ENCODE measurements at regions not wholly inside any gene's neighbourhood (a gene's known extent, or its start where the extent isn't known, plus 50 kb on each side); places are given as distances from the start of the nearest gene placed in this dataset.

DNA sequence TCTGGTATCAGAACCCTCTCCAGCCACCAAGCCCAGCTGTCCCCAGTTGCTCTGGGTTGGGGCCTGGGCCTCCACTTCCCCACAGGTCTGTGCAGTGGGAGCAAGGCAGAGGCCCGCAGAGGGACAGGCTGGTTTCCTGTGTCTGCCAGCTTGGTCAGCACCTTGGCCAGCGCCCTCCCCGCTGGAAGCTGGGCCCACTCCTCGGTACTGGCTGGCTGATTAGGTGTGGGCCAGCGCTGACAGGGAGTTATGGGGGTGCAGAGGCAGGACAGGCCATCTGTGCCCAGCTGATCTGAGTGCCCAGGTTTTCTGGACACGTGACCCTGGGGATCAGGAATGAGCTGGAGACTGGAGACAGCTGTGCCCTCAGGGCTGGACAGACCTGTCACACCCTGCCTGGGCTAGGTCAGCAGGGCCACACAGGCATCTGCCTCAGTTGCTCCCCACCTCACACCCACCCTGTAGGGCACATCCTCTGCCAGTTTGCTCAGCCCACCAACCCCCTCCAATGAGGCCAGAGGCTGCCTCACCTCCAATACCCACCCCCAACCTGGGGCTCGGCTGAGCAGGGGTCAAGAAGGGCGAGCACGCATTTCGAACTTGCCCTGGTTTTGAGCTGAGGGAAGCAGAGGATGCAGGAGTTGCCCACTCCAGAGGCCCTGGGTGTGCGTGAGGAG lies 175.3 kb downstream of the IGLL1 start (continued):
- TF ChIP-seq ELF1 (CRISPR knock-in tag; IDR thresholded peaks at IDR 0.05) (0 out of 2 replicates have a peak, but pooled peaks have one; percentile 32), ZNF17 (CRISPR knock-in tag; IDR thresholded peaks at IDR 0.05) (no peak), ZMYM2 (CRISPR knock-in tag; IDR thresholded peaks at IDR 0.05) (no peak), ZNF660 (CRISPR knock-in tag; IDR thresholded peaks at IDR 0.05; ENCODE audit: borderline replicate concordance, low read depth) (no peak), ZFP41 (CRISPR knock-in tag; IDR thresholded peaks at IDR 0.05; ENCODE audit: borderline replicate concordance) (no peak), ZBTB8A (CRISPR knock-in tag; IDR thresholded peaks at IDR 0.05; ENCODE audit: borderline replicate concordance, low read depth) (no peak), SALL2 (CRISPR knock-in tag; IDR thresholded peaks at IDR 0.05) (no peak), RCOR2 (CRISPR knock-in tag; IDR thresholded peaks at IDR 0.05) (no peak), KDM5B (CRISPR knock-in tag; IDR thresholded peaks at IDR 0.05; ENCODE audit: borderline replicate concordance) (peak; percentile 41; the same call in 1 of the 2 replicates), ZNF205 (CRISPR knock-in tag; IDR thresholded peaks at IDR 0.05) (peak; percentile 73; the same call in 1 of the 2 replicates), PHB2 (IDR thresholded peaks at IDR 0.05; ENCODE audit: partially characterized antibody) (no peak), PPARG (CRISPR knock-in tag; conservative IDR thresholded peaks at IDR 0.05) (0 out of 2 replicates have a peak, but pooled peaks have one; percentile 37), ZFP36L2 (CRISPR knock-in tag; IDR thresholded peaks at IDR 0.05) (peak; percentile 95; the same call in 1 of the 2 replicates), CREB3 (CRISPR knock-in tag; IDR thresholded peaks at IDR 0.05) (0 out of 2 replicates have a peak, but pooled peaks have one; percentile 50), ZNF740 (CRISPR knock-in tag; IDR thresholded peaks at IDR 0.05) (no peak), EP300 (IDR thresholded peaks at IDR 0.05; ENCODE audit: low read depth in 2 of 2, low read length in 2 of 2) (no peak), EP300 (CRISPR knock-in tag; IDR thresholded peaks at IDR 0.05; ENCODE audit: borderline replicate concordance) (no peak)
- TF ChIP-seq, protein P1, sequence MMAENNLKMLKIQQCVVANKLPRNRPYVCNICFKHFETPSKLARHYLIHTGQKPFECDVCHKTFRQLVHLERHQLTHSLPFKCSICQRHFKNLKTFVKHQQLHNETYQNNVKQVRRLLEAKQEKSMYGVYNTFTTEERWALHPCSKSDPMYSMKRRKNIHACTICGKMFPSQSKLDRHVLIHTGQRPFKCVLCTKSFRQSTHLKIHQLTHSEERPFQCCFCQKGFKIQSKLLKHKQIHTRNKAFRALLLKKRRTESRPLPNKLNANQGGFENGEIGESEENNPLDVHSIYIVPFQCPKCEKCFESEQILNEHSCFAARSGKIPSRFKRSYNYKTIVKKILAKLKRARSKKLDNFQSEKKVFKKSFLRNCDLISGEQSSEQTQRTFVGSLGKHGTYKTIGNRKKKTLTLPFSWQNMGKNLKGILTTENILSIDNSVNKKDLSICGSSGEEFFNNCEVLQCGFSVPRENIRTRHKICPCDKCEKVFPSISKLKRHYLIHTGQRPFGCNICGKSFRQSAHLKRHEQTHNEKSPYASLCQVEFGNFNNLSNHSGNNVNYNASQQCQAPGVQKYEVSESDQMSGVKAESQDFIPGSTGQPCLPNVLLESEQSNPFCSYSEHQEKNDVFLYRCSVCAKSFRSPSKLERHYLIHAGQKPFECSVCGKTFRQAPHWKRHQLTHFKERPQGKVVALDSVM (CRISPR knock-in tag; IDR thresholded peaks at IDR 0.05): no peak
- TF ChIP-seq, protein P2, sequence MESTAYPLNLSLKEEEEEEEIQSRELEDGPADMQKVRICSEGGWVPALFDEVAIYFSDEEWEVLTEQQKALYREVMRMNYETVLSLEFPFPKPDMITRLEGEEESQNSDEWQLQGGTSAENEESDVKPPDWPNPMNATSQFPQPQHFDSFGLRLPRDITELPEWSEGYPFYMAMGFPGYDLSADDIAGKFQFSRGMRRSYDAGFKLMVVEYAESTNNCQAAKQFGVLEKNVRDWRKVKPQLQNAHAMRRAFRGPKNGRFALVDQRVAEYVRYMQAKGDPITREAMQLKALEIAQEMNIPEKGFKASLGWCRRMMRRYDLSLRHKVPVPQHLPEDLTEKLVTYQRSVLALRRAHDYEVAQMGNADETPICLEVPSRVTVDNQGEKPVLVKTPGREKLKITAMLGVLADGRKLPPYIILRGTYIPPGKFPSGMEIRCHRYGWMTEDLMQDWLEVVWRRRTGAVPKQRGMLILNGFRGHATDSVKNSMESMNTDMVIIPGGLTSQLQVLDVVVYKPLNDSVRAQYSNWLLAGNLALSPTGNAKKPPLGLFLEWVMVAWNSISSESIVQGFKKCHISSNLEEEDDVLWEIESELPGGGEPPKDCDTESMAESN (CRISPR knock-in tag; conservative IDR thresholded peaks at IDR 0.05): peak; percentile 71; the same call in 1 of the 2 replicates
- TF ChIP-seq, protein P3, sequence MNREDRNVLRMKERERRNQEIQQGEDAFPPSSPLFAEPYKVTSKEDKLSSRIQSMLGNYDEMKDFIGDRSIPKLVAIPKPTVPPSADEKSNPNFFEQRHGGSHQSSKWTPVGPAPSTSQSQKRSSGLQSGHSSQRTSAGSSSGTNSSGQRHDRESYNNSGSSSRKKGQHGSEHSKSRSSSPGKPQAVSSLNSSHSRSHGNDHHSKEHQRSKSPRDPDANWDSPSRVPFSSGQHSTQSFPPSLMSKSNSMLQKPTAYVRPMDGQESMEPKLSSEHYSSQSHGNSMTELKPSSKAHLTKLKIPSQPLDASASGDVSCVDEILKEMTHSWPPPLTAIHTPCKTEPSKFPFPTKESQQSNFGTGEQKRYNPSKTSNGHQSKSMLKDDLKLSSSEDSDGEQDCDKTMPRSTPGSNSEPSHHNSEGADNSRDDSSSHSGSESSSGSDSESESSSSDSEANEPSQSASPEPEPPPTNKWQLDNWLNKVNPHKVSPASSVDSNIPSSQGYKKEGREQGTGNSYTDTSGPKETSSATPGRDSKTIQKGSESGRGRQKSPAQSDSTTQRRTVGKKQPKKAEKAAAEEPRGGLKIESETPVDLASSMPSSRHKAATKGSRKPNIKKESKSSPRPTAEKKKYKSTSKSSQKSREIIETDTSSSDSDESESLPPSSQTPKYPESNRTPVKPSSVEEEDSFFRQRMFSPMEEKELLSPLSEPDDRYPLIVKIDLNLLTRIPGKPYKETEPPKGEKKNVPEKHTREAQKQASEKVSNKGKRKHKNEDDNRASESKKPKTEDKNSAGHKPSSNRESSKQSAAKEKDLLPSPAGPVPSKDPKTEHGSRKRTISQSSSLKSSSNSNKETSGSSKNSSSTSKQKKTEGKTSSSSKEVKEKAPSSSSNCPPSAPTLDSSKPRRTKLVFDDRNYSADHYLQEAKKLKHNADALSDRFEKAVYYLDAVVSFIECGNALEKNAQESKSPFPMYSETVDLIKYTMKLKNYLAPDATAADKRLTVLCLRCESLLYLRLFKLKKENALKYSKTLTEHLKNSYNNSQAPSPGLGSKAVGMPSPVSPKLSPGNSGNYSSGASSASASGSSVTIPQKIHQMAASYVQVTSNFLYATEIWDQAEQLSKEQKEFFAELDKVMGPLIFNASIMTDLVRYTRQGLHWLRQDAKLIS (CRISPR knock-in tag; IDR thresholded peaks at IDR 0.05): no peak
